K562 (cell line): ENCODE measurements at regions not wholly inside any gene's neighbourhood (a gene's known extent, or its start where the extent isn't known, plus 50 kb on each side); places are given as distances from the start of the nearest gene placed in this dataset.

ENCODE experiments used
- ATAC-seq: fragments of 200-7000 bp; cut with Tn5 transposase; 3 replicates; pipeline ENCODE4 v1.9.1; 2020; ENCODE audit warnings: moderate library complexity
- BruUV-seq: library from RNA; stranded (reverse); fragments of 400-500 nt; replicated peaks from 2 replicates; lab custom pipeline; 2021; lab: Mats Ljungman, UMichigan
- CTCF ChIA-PET: fragments of 300-600 bp; formaldehyde crosslinking; extraction: SDS; loops from one replicate; lab custom pipeline; 2021; ENCODE audit warnings: low intra/inter-chr PET ratio; lab: Yijun Ruan, JAX
- POLR2A ChIA-PET: fragments of 300-600, 350-650 bp; sonication (Branson Sonifier 250); formaldehyde crosslinking; extraction: SDS; loops from one replicate; lab custom pipeline; 2021; ENCODE audit warnings: antibody characterized with exemption, inconsistent platforms; lab: Yijun Ruan, JAX
- DNase-seq, 4 experiments: peaks; one replicate each; pipeline versions ENCODE4 v3.0.0 to v3.0.0-alpha.2; 2011 to 2018; ENCODE audit warnings: low spot score in 3 of 4, mixed read lengths in 3 of 4; ENCODE audit errors: extremely low read depth in 1 of 4
- FAIRE-seq: peaks from 2 replicates; lab custom pipeline; 2011; peaks lifted over from hg19 to GRCh38; lab: Jason Lieb, UNC
- H2AFZ ChIP-seq: 2 replicates; pipeline ENCODE4 v1.6.0; 2011; ENCODE audit warnings: low read depth, low read length, control low read depth, inconsistent platforms
- H3K27ac ChIP-seq: fragments of 200-600 bp; 3 replicates; pipeline ENCODE4 v1.8.0; 2011; ENCODE audit warnings: low read depth, mild to moderate bottlenecking, control low read depth, inconsistent platforms, low read length, moderate library complexity, mixed read lengths; ENCODE audit errors: extremely low read depth
- H3K27me3 ChIP-seq, 2 experiments: fragments of 300-600 bp in 1 of 2; 2 replicates in 1 of 2; 3 replicates in 1 of 2; pipeline versions ENCODE4 v1.6.0 to v1.8.0; 2011; ENCODE audit warnings: inconsistent platforms in 2 of 2, low read length in 2 of 2, mild to moderate bottlenecking in 1 of 2, mixed read lengths in 1 of 2, moderate library complexity in 1 of 2; ENCODE audit not compliant: control insufficient read depth in 2 of 2, insufficient read depth in 2 of 2
- H3K36me3 ChIP-seq: fragments of 300-600 bp; 3 replicates; pipeline ENCODE4 v1.8.0; 2011; ENCODE audit warnings: mild to moderate bottlenecking, low read length, inconsistent platforms; ENCODE audit not compliant: control insufficient read depth, insufficient read depth
- H3K4me1 ChIP-seq, 2 experiments: fragments of 200-600 bp in 1 of 2; replicated peaks in 1 of 2; 2 replicates in 1 of 2; 3 replicates in 1 of 2; pipeline versions ENCODE4 v1.5.1 to v1.8.0; 2011; ENCODE audit warnings: inconsistent platforms in 2 of 2, low read length in 2 of 2, mild to moderate bottlenecking in 1 of 2, mixed read lengths in 1 of 2, moderate library complexity in 1 of 2; ENCODE audit not compliant: control insufficient read depth in 2 of 2, insufficient read depth in 2 of 2
- H3K4me2 ChIP-seq: 2 replicates; pipeline ENCODE4 v1.6.1; 2011; ENCODE audit warnings: low read length, control low read depth, inconsistent platforms, mixed read lengths; ENCODE audit not compliant: insufficient read depth
- H3K4me3 ChIP-seq: fragments of 200-600 bp; sonication (generic), shearing (Covaris generic); 2 replicates; pipeline ENCODE4 v1.5.1; 2016; ENCODE audit warnings: control low read depth, inconsistent platforms
- H3K79me2 ChIP-seq: fragments of 200-600 bp; 3 replicates; pipeline ENCODE4 v1.8.0; 2011; ENCODE audit warnings: low read length, inconsistent platforms; ENCODE audit not compliant: control insufficient read depth, insufficient read depth
- H3K9ac ChIP-seq, 2 experiments: 2 replicates each; pipeline versions ENCODE4 v1.6.0 to v1.6.1; 2011; ENCODE audit warnings: low read depth in 2 of 2, low read length in 2 of 2, control low read depth in 1 of 2, inconsistent platforms in 1 of 2, mild to moderate bottlenecking in 1 of 2, mixed read lengths in 1 of 2; ENCODE audit not compliant: insufficient read depth in 1 of 2
- H3K9me1 ChIP-seq: one replicate; pipeline ENCODE4 v1.6.0; 2011; ENCODE audit warnings: inconsistent platforms, mild to moderate bottlenecking, low read length, moderate library complexity; ENCODE audit not compliant: control insufficient read depth, insufficient read depth
- H3K9me3 ChIP-seq: replicated peaks from 2 replicates; pipeline ENCODE4 v1.5.1; 2011; ENCODE audit warnings: low read depth, low read length, inconsistent platforms; ENCODE audit not compliant: control insufficient read depth, insufficient read depth
- H4K20me1 ChIP-seq: replicated peaks from 2 replicates; pipeline ENCODE4 v1.6.1; 2011; ENCODE audit warnings: low read length, inconsistent platforms, mixed read lengths; ENCODE audit not compliant: control insufficient read depth, insufficient read depth
- ARHGAP35 ChIP-seq: fragments of 450-650 bp; IDR thresholded peaks from 2 replicates; pipeline ENCODE4 v1.6.1; 2018; ENCODE audit not compliant: partially characterized antibody
- FOXA1 ChIP-seq: fragments of 450-650 bp; IDR thresholded peaks from 2 replicates; pipeline ENCODE4 v1.6.1; 2016; ENCODE audit warnings: mild to moderate bottlenecking, borderline replicate concordance
- HDAC8 ChIP-seq: fragments of 450-650 bp; IDR thresholded peaks from 2 replicates; pipeline ENCODE4 v1.6.1; 2016; ENCODE audit warnings: mild to moderate bottlenecking, missing genetic modification characterization, moderate library complexity, missing compliant biosample characterization
- HOXB6 ChIP-seq: fragments of 250-450 bp; sonication (Bioruptor Pico); IDR thresholded peaks from 2 replicates; pipeline ENCODE4 v1.5.1; 2022; ENCODE audit warnings: mild to moderate bottlenecking, borderline replicate concordance
- MCM3 ChIP-seq: fragments of 450-650 bp; IDR thresholded peaks from 2 replicates; pipeline ENCODE4 v1.6.1; 2016
- NR2F6 ChIP-seq: fragments of 450-650 bp; formaldehyde crosslinking; IDR thresholded peaks from 2 replicates; pipeline ENCODE4 v1.4.0; 2020; ENCODE audit warnings: mild to moderate bottlenecking
- TAF9B ChIP-seq: fragments of 450-650 bp; IDR thresholded peaks from 2 replicates; pipeline ENCODE4 v1.6.1; 2018; ENCODE audit warnings: mild to moderate bottlenecking; ENCODE audit not compliant: partially characterized antibody
- ZC3H4 ChIP-seq: sonication (generic); formaldehyde crosslinking; IDR thresholded peaks from 2 replicates; pipeline ENCODE4 v1.9.0; 2021; ENCODE audit warnings: missing genetic modification reagents, borderline replicate concordance
- ZNF589 ChIP-seq: fragments of 200-800 bp; sonication (Bioruptor generic); IDR thresholded peaks from 2 replicates; pipeline ENCODE4 v1.6.1; 2016; ENCODE audit warnings: low read depth, missing genetic modification characterization, missing compliant biosample characterization
- in situ Hi-C: fragments of 300-500 bp; cut with MboI; formaldehyde crosslinking; loops from 4 replicates; pipeline ENCODE4 v1.15.0; 2018; ENCODE audit warnings: inconsistent platforms, mixed read lengths
- intact Hi-C: fragments of 100-400 bp; cut with micrococcal nuclease; formaldehyde crosslinking; loops from 2 replicates; pipeline ENCODE4 v1.14.2; 2022
- TF ChIP-seq, protein P1 (sequence below): fragments of 250-450 bp; sonication (Bioruptor Pico); IDR thresholded peaks from 2 replicates; pipeline ENCODE4 v1.8.0; 2021; ENCODE audit warnings: mild to moderate bottlenecking, moderate library complexity
- TF ChIP-seq, protein P2 (sequence below), 2 experiments: fragments of 450-650 bp; IDR thresholded peaks; 2 replicates each; pipeline ENCODE4 v1.6.1; 2018; ENCODE audit warnings: mild to moderate bottlenecking in 2 of 2, low read depth in 1 of 2; ENCODE audit not compliant: partially characterized antibody in 2 of 2
- TF ChIP-seq, protein P3 (sequence below): fragments of 450-650 bp; IDR thresholded peaks from 2 replicates; pipeline ENCODE4 v1.6.1; 2016; ENCODE audit warnings: antibody characterized with exemption
- TF ChIP-seq, protein P4 (sequence below): fragments of 250-450 bp; sonication (Bioruptor Pico); IDR thresholded peaks from 2 replicates; pipeline ENCODE4 v1.5.0; 2021
- TF ChIP-seq, protein P5 (sequence below): fragments of 450-650 bp; formaldehyde crosslinking; IDR thresholded peaks from 2 replicates; pipeline ENCODE4 v1.4.0; 2020; ENCODE audit warnings: mild to moderate bottlenecking, moderate library complexity

DNA sequence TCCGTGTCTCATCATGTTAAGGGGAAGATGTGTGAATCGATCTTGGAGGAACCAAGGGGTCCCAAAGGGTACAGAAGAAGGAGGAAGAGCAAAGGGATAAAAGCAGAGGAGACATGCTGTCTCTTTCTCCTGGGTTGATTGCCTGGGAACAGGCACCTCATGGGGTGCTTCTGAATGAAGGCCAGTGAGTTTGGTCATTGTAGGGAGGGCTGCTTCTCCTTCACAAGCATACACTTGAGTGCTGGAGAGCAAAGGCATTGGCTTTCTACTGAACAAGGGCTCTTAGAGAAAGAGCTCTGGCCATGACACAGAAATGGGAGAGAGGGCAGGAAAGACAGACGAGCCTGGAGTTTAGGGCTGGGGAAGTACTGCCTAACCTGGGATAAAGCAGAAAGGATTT lies 146.7 kb upstream of the NPY start (continued):
- TF ChIP-seq, protein P1, sequence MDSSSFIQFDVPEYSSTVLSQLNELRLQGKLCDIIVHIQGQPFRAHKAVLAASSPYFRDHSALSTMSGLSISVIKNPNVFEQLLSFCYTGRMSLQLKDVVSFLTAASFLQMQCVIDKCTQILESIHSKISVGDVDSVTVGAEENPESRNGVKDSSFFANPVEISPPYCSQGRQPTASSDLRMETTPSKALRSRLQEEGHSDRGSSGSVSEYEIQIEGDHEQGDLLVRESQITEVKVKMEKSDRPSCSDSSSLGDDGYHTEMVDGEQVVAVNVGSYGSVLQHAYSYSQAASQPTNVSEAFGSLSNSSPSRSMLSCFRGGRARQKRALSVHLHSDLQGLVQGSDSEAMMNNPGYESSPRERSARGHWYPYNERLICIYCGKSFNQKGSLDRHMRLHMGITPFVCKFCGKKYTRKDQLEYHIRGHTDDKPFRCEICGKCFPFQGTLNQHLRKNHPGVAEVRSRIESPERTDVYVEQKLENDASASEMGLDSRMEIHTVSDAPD (CRISPR knock-in tag) = no peak
- TF ChIP-seq HDAC8 = no peak
- no peak for TF ChIP-seq NR2F6 (CRISPR knock-in tag)
- no peak for TF ChIP-seq FOXA1

DNA sequence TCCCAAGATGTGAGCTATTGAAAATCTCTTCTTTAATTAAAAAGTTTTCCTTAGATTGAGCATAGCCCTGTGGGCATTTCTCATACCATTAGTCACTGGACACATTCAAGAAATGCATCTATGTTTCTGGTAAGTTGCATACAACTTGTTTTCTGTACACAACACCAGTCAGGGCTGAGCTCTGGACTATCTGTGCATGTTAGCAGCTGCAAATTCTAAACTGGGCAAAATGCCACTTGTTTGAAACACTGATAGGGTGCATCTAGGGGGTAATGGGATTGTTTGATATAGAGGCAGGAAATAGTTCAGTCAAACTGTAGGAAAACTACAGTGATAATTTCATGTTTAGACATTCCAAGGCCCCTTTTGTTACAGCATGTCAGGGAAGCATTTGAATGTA lies 145.6 kb upstream of the NPY start:
- in situ Hi-C loops (no loop called here), intact Hi-C loops (no loop called here)
- no peak overlapping the region for H3K4me3 ChIP-seq
- POLR2A ChIA-PET = no interaction called here
- FAIRE-seq = no peak
- no peak overlapping the region for H3K4me2 ChIP-seq
- no peaks in the 10 kb centered on the region for H3K4me1 ChIP-seq
- ATAC-seq = no peak
- no peak overlapping the region for H3K9ac ChIP-seq
- H3K27ac ChIP-seq = no peak overlapping the region
- CTCF ChIA-PET = no interaction called here
- BruUV-seq = no TSS peak
- H4K20me1 ChIP-seq = no peaks in the 10 kb centered on the region
- H3K27me3 ChIP-seq = peaks cover 2 to 5% of the 10 kb centered on the region in 2 experiments; a peak in 2 of 5 replicates
- H3K9me3 ChIP-seq = no peaks in the 10 kb centered on the region
- H3K9me1 ChIP-seq = no peaks in the 10 kb centered on the region
- H3K36me3 ChIP-seq = no peaks in the 10 kb centered on the region
- no peak for TF ChIP-seq TAF9B
- TF ChIP-seq MCM3 = no peak
- TF ChIP-seq, protein P2, sequence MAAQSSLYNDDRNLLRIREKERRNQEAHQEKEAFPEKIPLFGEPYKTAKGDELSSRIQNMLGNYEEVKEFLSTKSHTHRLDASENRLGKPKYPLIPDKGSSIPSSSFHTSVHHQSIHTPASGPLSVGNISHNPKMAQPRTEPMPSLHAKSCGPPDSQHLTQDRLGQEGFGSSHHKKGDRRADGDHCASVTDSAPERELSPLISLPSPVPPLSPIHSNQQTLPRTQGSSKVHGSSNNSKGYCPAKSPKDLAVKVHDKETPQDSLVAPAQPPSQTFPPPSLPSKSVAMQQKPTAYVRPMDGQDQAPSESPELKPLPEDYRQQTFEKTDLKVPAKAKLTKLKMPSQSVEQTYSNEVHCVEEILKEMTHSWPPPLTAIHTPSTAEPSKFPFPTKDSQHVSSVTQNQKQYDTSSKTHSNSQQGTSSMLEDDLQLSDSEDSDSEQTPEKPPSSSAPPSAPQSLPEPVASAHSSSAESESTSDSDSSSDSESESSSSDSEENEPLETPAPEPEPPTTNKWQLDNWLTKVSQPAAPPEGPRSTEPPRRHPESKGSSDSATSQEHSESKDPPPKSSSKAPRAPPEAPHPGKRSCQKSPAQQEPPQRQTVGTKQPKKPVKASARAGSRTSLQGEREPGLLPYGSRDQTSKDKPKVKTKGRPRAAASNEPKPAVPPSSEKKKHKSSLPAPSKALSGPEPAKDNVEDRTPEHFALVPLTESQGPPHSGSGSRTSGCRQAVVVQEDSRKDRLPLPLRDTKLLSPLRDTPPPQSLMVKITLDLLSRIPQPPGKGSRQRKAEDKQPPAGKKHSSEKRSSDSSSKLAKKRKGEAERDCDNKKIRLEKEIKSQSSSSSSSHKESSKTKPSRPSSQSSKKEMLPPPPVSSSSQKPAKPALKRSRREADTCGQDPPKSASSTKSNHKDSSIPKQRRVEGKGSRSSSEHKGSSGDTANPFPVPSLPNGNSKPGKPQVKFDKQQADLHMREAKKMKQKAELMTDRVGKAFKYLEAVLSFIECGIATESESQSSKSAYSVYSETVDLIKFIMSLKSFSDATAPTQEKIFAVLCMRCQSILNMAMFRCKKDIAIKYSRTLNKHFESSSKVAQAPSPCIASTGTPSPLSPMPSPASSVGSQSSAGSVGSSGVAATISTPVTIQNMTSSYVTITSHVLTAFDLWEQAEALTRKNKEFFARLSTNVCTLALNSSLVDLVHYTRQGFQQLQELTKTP (IDR thresholded peaks at IDR 0.05; ENCODE audit: low read depth in 1 of 2, partially characterized antibody in 2 of 2) = no peak
- no peak for TF ChIP-seq HOXB6
- TF ChIP-seq ARHGAP35 = no peak
- TF ChIP-seq ZNF589 (CRISPR knock-in tag) = no peak
- TF ChIP-seq ZC3H4 (CRISPR knock-in tag) = no peak
- TF ChIP-seq, protein P3, sequence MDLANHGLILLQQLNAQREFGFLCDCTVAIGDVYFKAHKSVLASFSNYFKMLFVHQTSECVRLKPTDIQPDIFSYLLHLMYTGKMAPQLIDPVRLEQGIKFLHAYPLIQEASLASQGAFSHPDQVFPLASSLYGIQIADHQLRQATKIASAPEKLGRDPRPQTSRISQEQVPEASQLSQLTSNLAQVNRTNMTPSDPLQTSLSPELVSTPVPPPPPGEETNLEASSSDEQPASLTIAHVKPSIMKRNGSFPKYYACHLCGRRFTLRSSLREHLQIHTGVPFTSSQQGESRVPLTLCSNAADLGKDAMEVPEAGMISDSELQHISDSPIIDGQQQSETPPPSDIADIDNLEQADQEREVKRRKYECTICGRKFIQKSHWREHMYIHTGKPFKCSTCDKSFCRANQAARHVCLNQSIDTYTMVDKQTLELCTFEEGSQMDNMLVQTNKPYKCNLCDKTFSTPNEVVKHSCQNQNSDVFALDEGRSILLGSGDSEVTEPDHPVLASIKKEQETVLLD = no peak
- TF ChIP-seq, protein P4, sequence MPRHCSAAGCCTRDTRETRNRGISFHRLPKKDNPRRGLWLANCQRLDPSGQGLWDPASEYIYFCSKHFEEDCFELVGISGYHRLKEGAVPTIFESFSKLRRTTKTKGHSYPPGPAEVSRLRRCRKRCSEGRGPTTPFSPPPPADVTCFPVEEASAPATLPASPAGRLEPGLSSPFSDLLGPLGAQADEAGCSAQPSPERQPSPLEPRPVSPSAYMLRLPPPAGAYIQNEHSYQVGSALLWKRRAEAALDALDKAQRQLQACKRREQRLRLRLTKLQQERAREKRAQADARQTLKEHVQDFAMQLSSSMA (CRISPR knock-in tag) = no peak
- TF ChIP-seq, protein P5, sequence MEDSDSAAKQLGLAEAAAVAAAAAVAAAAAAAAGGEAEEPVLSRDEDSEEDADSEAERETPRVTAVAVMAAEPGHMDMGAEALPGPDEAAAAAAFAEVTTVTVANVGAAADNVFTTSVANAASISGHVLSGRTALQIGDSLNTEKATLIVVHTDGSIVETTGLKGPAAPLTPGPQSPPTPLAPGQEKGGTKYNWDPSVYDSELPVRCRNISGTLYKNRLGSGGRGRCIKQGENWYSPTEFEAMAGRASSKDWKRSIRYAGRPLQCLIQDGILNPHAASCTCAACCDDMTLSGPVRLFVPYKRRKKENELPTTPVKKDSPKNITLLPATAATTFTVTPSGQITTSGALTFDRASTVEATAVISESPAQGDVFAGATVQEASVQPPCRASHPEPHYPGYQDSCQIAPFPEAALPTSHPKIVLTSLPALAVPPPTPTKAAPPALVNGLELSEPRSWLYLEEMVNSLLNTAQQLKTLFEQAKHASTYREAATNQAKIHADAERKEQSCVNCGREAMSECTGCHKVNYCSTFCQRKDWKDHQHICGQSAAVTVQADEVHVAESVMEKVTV (CRISPR knock-in tag) = no peak
- no peaks in the 10 kb centered on the region for H3K79me2 ChIP-seq
- no peak for DNase-seq
- no peak overlapping the region for H2AFZ ChIP-seq
